ENCODE measurements at regions not wholly inside any gene's neighbourhood (a gene's known extent, or its start where the extent isn't known, plus 50 kb on each side); places are given as distances from the start of the nearest gene placed in this dataset.

GRCh38 chr18:73479477-73479876 is 611.7 kb upstream of the NETO1 start:
- no peak for TF ChIP-seq CTCF (IDR thresholded peaks at IDR 0.05)
- no peak for TF ChIP-seq POLR2A (IDR thresholded peaks at IDR 0.05)
